GM12892 (cell line): ENCODE measurements at regions not wholly inside any gene's neighbourhood (a gene's known extent, or its start where the extent isn't known, plus 50 kb on each side); places are given as distances from the start of the nearest gene placed in this dataset.

Experiments
- POLR2A ChIP-seq: IDR thresholded peaks from 2 replicates; pipeline ENCODE4 v1.6.1; 2011; ENCODE audit warnings: low read depth, low read length, control low read depth
- POLR2AphosphoS5 ChIP-seq: IDR thresholded peaks from 2 replicates; pipeline ENCODE4 v1.6.1; 2011; ENCODE audit warnings: low read depth, low read length, control low read depth

- TF ChIP-seq POLR2A = no peak
- TF ChIP-seq POLR2AphosphoS5 = no peak
Observed at GRCh38 chr6:1127597-1128288, 184.2 kb upstream of the FOXQ1 start.
